Calu3 (cell line): ENCODE measurements at regions not wholly inside any gene's neighbourhood (a gene's known extent, or its start where the extent isn't known, plus 50 kb on each side); places are given as distances from the start of the nearest gene placed in this dataset.
"Not testable (repeated sequence)": the region's sequence is repeated elsewhere in the genome, so short reads cannot be mapped to it uniquely, and the experiment has no call there.

Experiments
- BruUV-seq: library from RNA; stranded (reverse); fragments of 400-500 nt; replicated peaks from 2 replicates; lab custom pipeline; 2021; lab: Mats Ljungman, UMichigan
- CTCF ChIA-PET: fragments of 300-600 bp; sonication (Branson Sonifier 250); formaldehyde crosslinking; loops from one replicate; lab custom pipeline; 2022; ENCODE audit warnings: antibody characterized with exemption; lab: Charles Lee
- DNase-seq: peaks from one replicate; pipeline ENCODE4 v3.0.0; 2022
- H3K27ac Mint-ChIP-seq: one replicate; pipeline ENCODE4 v1.8.0; 2022; ENCODE audit warnings: mixed read lengths; ENCODE audit not compliant: unreplicated experiment
- H3K27me3 Mint-ChIP-seq: one replicate; pipeline ENCODE4 v1.8.0; 2022; ENCODE audit warnings: mixed read lengths; ENCODE audit not compliant: unreplicated experiment
- H3K36me3 Mint-ChIP-seq: one replicate; pipeline ENCODE4 v1.8.0; 2022; ENCODE audit warnings: mild to moderate bottlenecking, moderate library complexity, mixed read lengths; ENCODE audit not compliant: insufficient read depth, unreplicated experiment
- H3K4me1 Mint-ChIP-seq: one replicate; pipeline ENCODE4 v1.8.0; 2022; ENCODE audit warnings: mild to moderate bottlenecking, low read depth, mixed read lengths; ENCODE audit not compliant: unreplicated experiment
- H3K4me3 Mint-ChIP-seq: one replicate; pipeline ENCODE4 v1.8.0; 2022; ENCODE audit warnings: mild to moderate bottlenecking, low read depth, moderate library complexity, mixed read lengths; ENCODE audit not compliant: unreplicated experiment
- H3K9me3 Mint-ChIP-seq: one replicate; pipeline ENCODE4 v1.8.0; 2022; ENCODE audit warnings: low read depth, mixed read lengths; ENCODE audit not compliant: unreplicated experiment
- CTCF ChIP-seq: fragments of 200-600 bp; IDR thresholded peaks from one replicate; pipeline ENCODE4 v1.8.0; 2022; ENCODE audit warnings: antibody characterized with exemption; ENCODE audit not compliant: unreplicated experiment
- intact Hi-C: fragments of 100-400 bp; cut with micrococcal nuclease; formaldehyde crosslinking; loops from one replicate; pipeline ENCODE4 v1.10.0; 2022; ENCODE audit not compliant: unreplicated experiment

- Mint-ChIP-seq H3K4me1 (no peaks in the 10 kb centered on the region), H3K27me3 (peaks cover 13% of the 10 kb centered on the region), H3K27ac (no peak overlapping the region), H3K36me3 (no peaks in the 10 kb centered on the region), H3K4me3 (no peak overlapping the region), H3K9me3 (peaks cover 6% of the 10 kb centered on the region)
- intact Hi-C loops = no loop called here
- BruUV-seq = no TSS peak
- no peak for DNase-seq
- CTCF ChIA-PET = no interaction called here
- TF ChIP-seq CTCF = no peak
These were observed 101.8 kb upstream of the ELMO1 start for GRCh38 chr7:37550426-37550825.

- Mint-ChIP-seq H3K9me3 (peaks cover 6% of the 10 kb centered on the region), H3K27me3 (peaks cover 13% of the 10 kb centered on the region), H3K27ac (no peak overlapping the region), H3K4me3 (no peak overlapping the region), H3K36me3 (no peaks in the 10 kb centered on the region), H3K4me1 (no peaks in the 10 kb centered on the region)
- no peak for TF ChIP-seq CTCF
- BruUV-seq = no TSS peak
- no peak for DNase-seq
- CTCF ChIA-PET = no interaction called here
- intact Hi-C loops = no loop called here
These were observed 102.2 kb upstream of the ELMO1 start for GRCh38 chr7:37550872-37551271.

GRCh38 chr7:37552030-37552429 is 103.4 kb upstream of the ELMO1 start:
- Mint-ChIP-seq H3K4me1 (no peaks in the 10 kb centered on the region), H3K36me3 (no peaks in the 10 kb centered on the region), H3K27ac (no peak overlapping the region), H3K27me3 (peaks cover 6% of the 10 kb centered on the region), H3K4me3 (no peak overlapping the region), H3K9me3 (peaks cover 8% of the 10 kb centered on the region)
- BruUV-seq = no TSS peak
- CTCF ChIA-PET = no interaction called here
- DNase-seq = no peak
- intact Hi-C loops = no loop called here
- TF ChIP-seq CTCF = no peak

GRCh38 chr7:37552439-37552838 is 103.8 kb upstream of the ELMO1 start:
- BruUV-seq, H3K36me3 Mint-ChIP-seq, CTCF ChIA-PET, H3K27me3 Mint-ChIP-seq, H3K9me3 Mint-ChIP-seq, intact Hi-C loops, H3K27ac Mint-ChIP-seq, H3K4me3 Mint-ChIP-seq, DNase-seq, H3K4me1 Mint-ChIP-seq: not testable (repeated sequence)

GRCh38 chr7:37555528-37555927 is 106.9 kb upstream of the ELMO1 start:
- Mint-ChIP-seq H3K36me3 (no peaks in the 10 kb centered on the region), H3K9me3 (peaks cover 4% of the 10 kb centered on the region)
- intact Hi-C loops = no loop called here

More at GRCh38 chr7:37555528-37555927, 106.9 kb upstream of the ELMO1 start:
- TF ChIP-seq CTCF = no peak
- no peak overlapping the region for H3K4me3 Mint-ChIP-seq
- no peaks in the 10 kb centered on the region for H3K4me1 Mint-ChIP-seq
- CTCF ChIA-PET = no interaction called here
- no TSS peak for BruUV-seq
- no peaks in the 10 kb centered on the region for H3K27me3 Mint-ChIP-seq
- no peak overlapping the region for H3K27ac Mint-ChIP-seq
- no peak for DNase-seq
